HG02973 (cell line): ENCODE measurements at regions not wholly inside any gene's neighbourhood (a gene's known extent, or its start where the extent isn't known, plus 50 kb on each side); places are given as distances from the start of the nearest gene placed in this dataset.
"Not testable (repeated sequence)": the region's sequence is repeated elsewhere in the genome, so short reads cannot be mapped to it uniquely, and the experiment has no call there.

Source experiments
- ATAC-seq: cut with Tn5 transposase; IDR thresholded peaks from one replicate; pipeline ENCODE4 v1.9.1; 2021; ENCODE audit warnings: moderate library complexity; ENCODE audit not compliant: unreplicated experiment

- no peak for ATAC-seq
Observed at GRCh38 chr3:167106456-167106855, 273.6 kb downstream of the ZBBX start.

DNA sequence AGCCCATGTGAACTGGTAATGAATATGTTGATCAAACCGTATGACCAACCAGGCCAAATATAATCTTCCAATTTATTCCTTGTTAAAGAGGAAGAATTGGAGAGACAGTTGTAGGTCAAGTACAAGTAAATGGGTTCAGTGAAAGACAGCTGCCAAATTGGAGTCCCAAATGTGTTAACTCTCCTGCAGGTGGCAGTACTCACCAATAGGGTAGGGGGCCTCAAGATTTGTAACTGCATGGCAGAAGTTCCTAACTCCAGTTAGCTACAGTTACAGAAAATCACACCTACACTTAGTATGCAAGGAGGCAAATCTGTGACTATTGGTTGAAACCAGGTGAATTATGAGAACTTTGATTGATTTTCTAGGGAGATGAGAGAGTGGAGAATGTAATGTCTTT is 278.0 kb downstream of the ZBBX start:
- no peak for ATAC-seq

DNA sequence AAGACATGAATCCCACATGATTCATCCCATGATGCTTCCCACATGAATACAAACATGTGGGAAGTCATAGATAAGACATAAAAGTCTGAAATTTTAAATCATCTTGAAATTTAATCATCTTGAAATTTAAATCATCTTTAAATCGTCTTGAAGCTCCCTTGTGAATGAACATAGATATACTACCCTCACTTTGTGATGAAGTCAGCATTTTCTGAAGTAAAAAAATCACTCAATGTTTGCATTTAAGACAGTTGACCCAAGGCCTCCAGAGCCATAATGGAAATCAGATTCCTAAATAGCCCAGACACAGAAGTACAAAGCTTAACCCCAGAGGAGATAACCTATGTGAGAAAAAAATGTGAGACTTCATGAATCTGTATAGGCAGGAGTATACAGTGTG is 279.4 kb downstream of the ZBBX start:
- ATAC-seq = no peak

GRCh38 chr3:167100200-167100599 is 279.9 kb downstream of the ZBBX start:
- no peak for ATAC-seq

GRCh38 chr3:167095976-167096375 is 284.1 kb downstream of the ZBBX start:
- ATAC-seq = no peak

DNA sequence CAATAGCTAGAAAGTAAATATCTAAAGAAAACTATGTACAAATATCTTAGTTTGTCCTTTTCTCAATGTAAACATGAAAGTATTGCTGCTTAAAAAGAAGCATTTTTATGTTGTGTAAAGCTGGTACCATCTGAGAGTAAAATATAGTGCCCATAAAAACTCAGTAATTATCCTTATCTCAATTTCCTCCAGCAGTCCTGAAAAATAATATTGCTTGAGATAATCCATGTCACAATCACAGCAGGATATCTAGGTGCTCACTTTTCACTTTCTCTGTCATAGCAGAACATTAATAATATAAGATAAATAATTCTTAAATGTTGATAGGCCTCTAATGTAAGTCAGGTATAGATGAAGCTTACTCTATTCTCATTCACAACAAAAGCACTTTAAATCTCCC is 285.5 kb downstream of the ZBBX start:
- no peak for ATAC-seq

DNA sequence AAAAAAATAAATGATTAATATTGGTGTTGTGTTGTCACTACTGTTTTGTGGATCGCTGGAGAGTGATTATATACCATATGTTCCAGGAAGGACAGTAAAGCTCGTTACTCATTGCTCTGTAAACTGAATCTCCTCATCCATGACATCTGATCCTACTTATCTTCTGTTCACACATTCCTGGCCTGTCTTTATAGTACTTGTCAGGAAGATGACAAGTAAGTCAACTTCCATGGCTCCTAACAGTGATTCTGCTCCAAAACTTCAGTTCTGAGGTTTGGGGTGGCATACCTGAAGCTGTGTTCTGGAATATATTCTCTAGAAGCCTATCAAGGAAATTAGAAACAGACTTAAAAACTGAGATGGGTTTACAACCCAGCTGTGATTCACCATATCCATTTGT is 288.9 kb downstream of the ZBBX start:
- no peak for ATAC-seq

- no peak for ATAC-seq
Observed at GRCh38 chr3:167084545-167084944, 295.6 kb downstream of the ZBBX start.

DNA sequence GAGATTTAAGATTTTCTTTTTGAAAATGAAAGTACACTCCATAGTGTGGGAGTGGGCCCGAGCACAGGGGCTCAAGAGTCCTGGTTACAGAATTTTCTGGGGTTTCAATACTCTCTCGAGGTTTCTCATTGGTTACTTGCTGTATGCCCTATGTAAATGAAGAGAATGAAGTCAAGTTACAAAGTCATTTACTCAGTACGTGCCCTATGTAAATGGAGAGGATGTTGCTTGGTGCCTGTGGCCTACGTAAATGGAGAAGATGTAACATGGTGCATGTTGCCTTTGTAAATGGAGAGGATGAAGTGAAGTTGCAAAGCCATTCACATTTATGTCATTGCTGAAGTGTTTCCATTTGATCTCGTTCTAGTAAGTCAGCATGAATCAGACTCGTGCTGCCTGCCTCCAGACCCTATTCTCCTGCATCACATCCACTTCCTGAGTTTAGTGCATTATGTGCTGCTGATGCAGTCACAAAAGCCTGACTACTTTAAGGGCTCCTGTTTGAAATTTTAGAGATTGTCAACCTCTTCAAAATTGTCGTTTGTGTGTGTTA is 302.0 kb downstream of the ZBBX start:
- ATAC-seq = no peak

GRCh38 chr3:167067787-167068161 is 312.3 kb downstream of the ZBBX start:
- ATAC-seq = no peak

- ATAC-seq = no peak
Observed at GRCh38 chr3:167066977-167067786, 312.9 kb downstream of the ZBBX start.

DNA sequence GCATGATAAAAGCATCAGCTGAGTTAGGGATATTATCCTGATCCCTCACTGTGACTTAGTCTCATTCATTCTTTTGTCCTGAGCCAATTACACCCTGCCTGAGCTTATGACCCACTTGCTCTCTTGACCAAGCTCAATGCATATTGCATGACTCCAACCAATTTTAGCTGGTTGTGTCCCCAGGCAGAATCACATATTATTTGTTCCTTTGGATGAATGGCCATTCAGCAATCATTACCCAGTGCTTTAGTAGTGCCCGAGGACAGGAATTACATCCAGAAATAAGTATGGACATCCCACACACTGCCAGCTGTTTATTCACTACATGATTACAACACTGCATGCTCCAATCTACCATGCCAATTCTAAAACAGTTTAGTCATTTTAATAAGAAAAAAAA is 322.5 kb downstream of the ZBBX start:
- ATAC-seq = no peak

DNA sequence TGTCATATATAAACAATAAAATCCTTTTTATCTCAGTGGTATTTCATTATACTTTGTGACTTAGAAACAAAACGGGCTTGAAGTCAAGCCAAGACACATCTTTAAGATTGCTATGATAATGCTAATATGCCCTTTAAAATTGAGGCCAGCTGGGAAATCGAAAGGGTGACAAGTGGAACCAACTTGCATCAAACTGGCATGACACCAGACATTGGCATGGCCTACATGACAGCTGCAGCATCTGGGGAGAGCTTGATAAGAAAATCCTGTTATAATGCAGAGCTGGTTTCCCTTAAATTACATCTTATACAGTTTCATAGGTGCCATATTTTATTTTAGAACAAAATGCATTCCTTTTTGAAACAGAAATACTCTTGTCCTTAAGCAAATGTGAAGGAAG is 325.2 kb downstream of the ZBBX start:
- no peak for ATAC-seq

GRCh38 chr3:167051421-167051820 is 328.7 kb downstream of the ZBBX start:
- ATAC-seq = no peak

DNA sequence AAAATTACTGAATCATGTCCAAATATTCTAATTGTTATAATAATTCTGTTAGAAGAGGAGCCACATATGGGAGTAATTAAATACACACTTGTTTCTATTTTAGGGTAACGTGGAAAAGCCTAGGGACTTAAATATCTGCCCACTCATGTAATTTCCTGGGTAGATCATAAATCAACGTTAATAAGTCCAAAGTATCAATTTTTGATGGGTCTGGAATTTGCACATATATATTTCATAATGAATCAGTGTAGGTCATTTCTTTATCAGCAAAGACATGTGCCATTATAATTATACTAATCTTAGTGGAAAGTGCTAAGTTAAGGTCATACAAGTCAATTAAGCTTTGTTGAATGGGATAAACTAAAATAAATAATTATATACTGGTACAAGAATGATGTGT is 346.2 kb downstream of the ZBBX start:
- no peak for ATAC-seq

GRCh38 chr3:167032267-167032876 is 347.7 kb downstream of the ZBBX start:
- ATAC-seq = no peak

- ATAC-seq = no peak
Observed at GRCh38 chr3:167031364-167032049, 348.6 kb downstream of the ZBBX start.

DNA sequence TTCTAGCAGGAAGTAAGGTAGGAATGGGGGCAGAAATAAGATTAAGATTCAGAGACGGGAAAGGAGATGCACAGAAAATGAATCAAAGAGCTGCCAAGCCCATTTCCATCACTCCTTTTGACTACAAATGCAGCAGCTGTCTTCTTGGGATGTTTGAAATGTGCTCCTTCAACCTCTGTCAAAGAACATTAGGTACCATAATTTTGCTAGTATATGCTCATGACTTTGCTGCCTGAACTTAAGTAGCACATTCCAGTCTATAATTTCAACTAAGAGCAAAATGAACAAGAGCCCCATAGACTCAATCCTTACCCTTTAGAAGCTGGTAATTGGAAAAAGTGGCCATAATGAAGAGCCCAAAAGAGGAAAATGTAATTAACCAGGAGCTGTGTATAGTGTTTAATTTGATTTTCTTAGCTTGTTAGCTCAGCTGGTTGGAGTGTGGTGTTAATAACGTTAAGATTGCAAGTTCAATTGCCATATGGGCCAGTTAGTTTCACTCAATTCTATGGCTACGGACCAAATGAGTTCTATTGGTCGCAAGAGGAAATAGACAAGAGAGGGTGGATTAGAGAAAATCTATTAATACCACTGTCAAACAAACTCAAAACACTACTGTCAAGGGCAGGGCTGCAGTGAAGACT is 349.9 kb downstream of the ZBBX start:
- ATAC-seq = no peak

DNA sequence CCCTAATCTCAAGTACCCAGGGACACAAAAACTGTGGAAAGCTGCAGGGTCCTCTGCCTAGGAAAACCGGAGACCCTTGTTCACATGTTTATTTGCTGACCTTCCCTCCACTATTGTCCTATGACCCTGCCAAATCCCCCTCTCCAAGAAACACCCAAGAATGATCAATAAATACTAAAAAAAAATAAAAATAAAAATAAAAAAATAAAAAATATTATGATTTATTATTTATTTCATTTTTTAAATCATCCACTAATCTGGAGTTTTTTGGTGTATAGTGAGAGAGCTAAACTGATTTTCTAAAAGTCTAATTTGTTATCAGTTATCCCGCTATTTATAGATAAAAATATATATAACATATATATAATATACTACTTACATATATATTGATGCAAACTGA is 360.6 kb downstream of the ZBBX start:
- ATAC-seq = not testable (repeated sequence)

DNA sequence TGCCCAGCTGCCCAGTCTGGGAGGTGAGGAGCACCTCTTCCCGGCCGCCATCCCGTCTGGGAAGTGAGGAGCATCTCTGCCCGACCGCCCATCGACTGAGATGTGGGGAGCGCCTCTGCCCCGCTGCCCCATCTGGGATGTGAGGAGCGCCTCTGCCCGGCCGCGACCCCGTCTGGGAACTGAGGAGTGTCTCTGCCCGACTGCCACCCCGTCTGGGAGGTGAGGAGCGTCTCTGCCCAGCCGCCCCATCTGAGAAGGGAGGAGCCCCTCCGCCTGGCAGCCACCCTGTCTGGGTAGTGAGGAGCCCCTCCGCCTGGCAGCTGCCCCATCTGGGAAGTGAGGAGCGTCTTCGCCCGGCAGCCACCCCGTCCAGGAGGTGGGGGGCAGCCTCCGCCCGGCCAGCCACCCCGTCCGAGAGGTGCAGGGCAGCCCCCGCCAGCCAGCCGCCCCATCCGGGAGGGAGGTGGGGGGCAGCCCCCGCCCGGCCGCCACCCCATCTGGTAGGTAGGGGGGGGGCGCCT is 361.4 kb downstream of the ZBBX start:
- ATAC-seq = not testable (repeated sequence)

DNA sequence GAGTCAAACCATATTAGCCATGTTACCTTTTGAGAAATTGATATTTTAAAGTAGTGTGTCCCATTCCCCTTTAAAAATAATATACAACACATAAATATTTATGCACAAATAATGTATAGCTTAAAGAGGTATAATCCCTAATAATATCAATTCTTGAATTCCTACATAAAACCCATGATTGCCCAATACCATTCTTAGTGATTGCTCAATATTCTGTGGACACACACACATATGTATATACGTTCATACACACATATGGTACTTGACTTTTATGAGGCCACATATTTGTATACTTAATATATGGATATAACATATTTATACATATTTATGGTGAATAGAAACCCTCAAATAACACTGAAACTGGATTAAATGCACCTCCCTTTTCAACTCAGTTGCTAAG is 367.4 kb downstream of the ZBBX start:
- no peak for ATAC-seq
